Non-pigmented ciliary epithelial cell (primary cell): ENCODE measurements at regions not wholly inside any gene's neighbourhood (a gene's known extent, or its start where the extent isn't known, plus 50 kb on each side); places are given as distances from the start of the nearest gene placed in this dataset.
"Not testable (repeated sequence)": the region's sequence is repeated elsewhere in the genome, so short reads cannot be mapped to it uniquely, and the experiment has no call there.

Source experiments
- DNase-seq: peaks from one replicate; pipeline ENCODE4 v3.0.0-alpha.2; 2010; ENCODE audit warnings: low read depth

DNA sequence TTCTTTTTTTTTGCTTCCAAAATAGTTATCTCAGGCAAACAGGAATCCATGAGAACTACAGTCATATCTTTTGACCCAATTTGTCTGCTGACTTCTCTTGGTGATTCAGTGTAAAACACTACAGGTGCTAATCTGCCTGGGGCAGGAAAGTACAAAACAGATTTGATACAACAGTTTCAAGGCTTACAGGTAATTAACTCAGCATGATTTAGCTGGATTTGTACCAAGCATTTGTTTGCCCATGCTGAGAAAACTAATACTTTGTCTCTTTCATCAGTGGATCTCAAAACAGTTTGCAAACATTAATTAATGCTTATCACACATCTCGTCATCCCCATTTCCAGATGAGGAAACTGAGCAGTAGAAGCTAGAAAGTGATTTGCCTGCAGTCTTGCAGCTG, 312.5 kb upstream of the SEMA6A start:
- DNase-seq: no peak

DNA sequence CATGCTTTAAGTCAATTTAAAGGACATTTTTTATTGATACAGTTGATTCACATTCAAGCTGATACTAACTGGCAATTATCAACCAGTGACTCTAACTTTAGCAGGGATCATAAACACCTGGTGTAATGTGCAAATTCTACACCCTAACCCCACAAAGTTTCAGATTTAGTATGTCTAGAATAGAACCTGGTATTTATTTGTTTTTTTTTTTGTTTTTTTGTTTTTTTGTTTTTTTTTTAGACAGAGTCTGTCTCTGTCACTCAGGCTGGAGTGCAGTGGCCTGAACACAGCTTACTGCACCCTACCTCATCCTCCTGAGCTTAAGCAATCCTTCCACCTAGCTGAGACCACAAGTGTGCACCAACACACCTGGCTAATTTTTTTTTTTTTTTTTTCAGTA, 311.2 kb upstream of the SEMA6A start:
- no peak for DNase-seq

DNA sequence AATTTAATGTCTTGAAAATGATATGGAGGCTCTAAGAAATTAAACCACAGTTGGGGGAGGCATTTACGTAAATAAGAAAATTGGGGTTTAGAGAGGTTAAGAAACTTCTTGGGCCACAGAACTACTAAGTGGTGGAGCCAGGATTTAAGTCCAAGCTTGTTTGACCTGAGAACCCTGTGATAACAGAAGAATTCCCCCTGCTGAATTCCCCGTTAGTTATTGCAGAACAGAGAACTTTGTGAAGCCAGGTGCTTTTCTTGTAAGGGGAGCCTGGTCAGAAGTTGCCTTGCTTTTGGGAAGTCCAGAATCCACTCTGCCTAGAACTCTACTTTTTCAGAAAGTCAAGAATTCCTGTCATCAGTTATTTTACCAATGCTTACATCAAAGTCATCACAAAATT, 309.3 kb upstream of the SEMA6A start:
- no peak for DNase-seq

DNA sequence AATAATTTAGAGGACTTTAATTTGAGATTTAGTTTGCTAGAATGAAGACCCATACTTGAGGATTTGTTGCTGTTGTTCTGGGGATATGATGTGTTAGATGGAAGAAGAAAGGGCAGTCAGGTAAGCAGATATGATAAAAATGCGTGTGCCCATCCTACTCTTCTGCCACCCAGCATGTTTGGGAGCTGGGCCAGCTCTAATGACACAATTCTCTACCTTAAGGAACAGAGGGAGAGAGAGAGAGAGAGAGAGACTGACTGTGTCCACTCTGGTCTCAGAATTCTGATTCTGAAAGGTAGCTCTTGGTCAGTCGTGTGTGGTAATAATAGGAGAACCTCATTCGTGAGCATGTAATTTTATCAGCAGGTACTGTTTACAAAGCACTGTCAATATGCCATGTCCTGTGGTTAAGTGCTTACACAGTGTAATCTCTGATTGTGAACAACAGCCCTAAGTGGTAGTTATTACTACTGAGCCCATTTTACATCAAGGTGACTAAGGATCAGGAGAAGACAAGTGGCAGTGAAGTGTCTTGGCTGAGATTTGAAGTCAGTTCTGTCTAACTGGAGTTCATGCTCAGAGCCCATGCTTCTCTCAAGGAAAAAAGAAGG, 307.4 kb upstream of the SEMA6A start:
- DNase-seq: no peak

DNA sequence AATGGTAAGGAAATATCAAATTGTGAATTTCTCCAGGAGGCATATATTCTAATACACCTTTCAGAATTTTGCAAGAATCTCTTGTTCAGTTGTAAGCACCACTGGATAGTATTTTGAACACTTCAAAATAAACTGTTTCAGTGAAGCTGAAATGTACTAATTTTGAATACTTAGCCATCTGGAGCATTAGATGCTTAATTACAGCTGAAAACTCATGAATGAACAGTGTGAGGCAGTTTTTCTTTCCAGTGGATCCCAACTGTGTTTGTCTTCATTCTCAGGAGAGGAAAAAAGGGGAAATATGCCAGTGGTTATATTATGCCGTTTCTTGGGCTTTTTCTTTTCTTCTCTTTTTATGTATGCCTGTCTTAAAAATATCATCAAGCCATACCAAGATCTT, 306.0 kb upstream of the SEMA6A start:
- no peak for DNase-seq

DNA sequence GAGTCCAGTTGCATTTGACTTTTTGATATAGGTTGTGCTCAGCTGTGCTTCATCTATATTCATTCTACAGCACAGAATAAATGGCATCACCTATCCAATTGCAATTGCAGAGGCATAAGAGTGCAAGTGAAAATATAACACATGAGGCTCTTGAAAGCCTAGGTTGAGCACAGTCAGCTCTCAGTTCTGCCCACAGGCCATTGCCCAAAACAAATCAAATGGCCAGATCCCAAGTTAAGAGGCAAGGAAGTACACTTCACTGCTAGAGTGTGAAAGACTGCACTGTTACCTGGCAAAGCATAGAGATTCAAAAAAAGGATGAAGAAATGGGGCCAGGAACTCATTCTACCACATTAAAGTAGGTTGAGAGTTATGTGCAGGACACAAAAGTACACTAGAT, 305.5 kb upstream of the SEMA6A start:
- DNase-seq: no peak

DNA sequence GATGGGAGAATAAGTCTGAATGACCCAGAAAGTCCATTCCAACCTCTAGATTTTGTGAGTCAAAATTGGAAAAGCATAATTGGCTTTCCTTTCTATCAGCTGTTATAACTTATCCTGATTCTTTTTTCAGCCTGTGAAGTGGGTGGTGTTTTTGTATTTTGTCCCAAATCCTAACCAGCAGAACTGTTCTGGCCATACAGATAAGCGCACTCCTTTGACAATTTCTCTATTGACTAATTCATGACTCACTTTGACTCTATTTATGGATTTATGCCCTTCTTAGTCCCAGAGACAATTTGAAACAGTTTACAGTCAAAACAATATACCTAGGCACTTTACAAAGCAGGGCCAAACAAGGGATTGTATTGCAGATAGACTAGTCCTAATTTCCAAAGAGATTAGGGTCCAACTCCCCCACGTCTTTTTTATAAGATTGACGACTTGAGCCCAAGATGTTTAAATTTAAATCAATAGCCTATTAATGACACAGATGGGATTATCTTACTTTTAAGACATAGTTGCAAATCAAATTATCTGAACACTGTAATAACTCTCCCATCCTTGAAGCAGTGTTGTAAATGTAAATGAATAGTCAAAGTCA, 301.7 kb upstream of the SEMA6A start:
- DNase-seq: no peak

DNA sequence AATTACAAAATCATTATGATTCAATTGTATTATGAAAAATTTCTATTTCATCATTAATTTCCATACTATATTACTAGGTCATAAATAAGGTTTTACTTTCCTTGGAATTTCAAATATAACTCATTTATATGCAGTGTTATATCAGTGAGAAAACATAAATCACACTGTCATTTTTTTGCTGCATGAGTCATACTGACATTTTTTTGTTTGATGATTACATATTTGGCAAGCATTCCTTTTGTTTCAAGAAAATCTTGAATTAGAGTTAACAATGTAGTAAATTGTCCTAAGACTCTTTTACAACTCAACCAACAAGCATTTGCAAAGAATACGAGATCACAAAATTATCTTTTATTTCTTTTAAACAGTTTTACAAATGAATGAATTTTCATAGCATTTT, 298.4 kb upstream of the SEMA6A start:
- no peak for DNase-seq

DNA sequence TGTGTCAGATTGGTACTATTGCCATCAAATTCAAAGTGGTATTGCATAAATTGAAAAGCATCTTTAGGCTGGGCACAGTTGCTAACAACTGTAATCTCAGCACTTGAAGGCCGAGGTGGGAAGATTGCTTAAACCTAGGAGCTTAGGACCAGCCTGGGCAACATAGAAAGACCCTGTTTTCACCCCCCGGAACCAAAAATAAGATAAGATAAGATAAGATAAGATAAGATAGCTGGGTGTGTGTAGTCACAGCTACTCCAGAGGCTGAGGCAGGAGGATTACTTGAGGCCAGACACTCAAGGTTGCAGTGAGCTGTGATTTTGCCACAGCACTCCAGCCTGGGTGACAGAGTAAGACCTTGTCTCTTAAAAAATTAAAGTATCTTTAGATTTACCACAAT, 297.9 kb upstream of the SEMA6A start:
- DNase-seq: no peak

DNA sequence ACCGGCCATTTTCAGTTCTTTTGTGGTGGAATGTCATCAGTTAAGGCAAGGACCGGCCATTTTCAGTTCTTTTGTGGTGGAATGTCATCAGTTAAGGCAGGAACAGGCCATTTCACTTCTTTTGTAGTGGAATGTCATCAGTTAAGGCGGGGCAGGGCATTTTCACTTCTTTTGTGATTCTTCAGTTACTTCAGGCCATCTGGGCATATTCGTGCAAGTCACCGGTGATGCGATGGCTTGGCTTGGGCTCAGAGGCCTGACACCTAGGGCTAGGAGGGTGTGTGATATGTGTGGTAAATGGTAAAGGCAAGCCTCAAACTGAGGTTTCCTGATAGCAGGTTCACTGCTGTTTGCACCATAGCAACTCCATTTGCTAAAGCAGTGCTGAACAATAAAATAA, 293.2 kb upstream of the SEMA6A start:
- not testable (repeated sequence) for DNase-seq

DNA sequence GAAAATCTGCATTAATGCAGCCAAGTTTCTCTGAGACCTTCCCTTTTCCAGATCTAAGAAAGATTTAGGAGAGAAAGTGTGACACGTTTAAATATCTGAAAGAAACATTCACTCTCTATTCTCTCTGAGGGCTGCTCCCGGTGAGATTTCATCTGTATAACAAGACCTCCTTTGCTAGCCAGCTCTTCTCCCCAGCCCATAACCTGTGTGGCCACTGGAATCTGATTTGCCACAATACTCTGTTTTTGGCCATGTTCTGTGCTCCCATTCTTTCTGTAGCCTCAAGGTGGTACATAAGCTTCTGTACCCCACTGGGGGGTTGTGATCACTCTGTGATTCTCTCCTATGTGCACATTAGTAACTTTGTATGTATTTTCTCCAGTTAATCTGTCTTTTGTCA, 291.0 kb upstream of the SEMA6A start:
- no peak for DNase-seq

DNA sequence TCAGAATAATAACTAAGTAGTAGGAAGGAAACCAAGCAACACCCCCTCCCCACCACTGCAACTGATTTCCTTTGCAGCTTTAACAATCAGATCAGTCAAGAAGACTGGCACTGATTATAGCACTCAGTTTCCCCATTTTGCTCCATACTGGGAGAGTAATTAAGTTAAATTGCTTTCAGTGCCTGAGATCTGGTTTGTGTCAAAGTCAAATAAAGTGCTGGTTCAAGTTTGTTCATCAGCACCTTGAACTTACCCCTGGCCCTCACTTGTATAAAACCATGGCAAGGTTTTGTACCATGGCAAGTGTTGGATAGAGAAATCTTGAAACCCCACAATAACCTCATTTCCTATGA, 290.2 kb upstream of the SEMA6A start:
- DNase-seq: no peak

DNA sequence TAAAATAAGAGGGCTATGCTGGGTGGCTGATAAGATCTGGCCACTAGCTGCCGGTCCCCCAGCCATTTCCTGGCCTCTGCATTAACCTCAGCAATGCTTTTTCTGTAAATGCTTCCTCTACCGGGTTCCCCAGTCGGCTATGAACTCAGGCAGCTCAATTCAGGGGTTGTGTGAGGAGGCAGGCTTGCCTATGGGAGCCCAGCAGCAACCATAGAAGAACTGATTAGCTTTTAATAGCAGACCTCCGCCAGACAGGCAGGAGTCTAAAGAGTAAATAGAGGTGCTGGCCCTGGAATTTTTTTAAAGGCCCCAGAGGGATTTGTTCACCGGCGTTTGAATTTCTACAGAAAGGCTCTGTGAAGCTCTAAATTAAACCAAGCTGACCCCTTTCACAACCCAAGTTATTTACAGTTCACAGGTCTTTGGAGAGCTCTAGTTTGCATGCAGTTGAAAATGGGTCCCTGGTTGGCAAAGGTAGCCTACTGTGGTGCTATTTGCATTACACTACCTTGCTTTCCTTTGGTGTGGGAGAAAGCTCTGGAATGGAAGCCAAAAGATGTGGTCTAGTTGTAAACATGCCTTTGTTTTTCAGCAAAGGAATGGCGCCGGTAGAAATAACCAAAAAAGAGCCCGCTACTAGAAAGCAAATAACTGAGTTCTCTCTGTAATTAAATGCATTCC, 289.7 kb upstream of the SEMA6A start:
- DNase-seq: no peak

DNA sequence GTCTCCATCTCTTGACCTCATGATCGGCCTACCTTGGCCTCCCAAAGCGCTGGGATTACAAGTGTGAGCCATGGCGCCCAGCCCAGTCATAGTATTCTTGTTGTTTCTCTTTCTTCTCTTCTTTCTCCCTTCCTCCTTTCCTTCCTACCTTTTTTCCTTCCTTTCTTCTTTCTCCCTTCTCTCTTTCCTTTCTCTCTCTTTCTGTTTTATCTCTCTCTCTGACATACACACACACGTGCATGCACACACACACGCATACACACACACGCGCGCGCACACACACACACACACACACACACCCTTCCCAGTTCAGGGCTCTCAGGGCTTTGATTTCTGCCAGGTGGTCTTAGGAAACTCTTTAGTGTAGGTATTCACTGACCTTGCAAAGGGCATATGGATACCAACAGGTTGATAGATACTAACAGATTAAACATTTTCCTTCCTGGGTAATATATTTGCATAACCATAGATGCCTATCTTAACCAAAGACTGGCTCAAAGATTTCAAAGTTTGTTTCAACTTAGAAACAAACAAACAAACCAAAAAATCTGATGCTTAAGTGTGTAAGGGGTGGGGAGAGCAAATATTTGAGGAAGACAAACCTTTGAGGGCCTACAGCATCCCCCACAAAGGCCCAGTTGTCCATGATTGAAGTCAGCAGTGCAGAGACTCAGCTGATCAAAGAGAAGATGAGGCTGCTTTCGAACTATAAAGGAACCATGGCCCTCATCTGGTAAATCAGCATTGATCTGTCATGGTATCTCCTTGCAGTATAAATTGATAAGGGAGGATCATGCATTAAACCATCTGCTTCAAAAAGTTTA, 288.2 kb upstream of the SEMA6A start:
- DNase-seq: no peak

DNA sequence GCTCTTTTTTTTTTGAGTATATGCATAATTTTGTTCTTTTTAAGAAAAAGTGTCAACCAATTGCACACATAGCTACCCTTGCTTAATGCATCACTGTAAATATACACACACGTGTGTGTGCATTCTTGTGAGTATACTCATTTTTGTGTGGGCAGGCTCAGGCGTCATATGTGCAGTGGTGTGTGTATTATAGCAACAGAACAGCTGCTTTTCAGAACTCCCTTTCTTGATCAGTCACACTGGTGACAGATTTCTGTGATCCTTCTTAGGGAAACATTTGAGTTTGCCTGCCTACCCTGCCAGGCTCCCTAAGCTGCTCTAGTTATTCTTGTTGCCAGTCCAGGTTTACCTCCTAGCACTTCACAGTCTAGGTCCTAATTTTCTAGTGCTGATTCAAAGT, 287.0 kb upstream of the SEMA6A start:
- no peak for DNase-seq

DNA sequence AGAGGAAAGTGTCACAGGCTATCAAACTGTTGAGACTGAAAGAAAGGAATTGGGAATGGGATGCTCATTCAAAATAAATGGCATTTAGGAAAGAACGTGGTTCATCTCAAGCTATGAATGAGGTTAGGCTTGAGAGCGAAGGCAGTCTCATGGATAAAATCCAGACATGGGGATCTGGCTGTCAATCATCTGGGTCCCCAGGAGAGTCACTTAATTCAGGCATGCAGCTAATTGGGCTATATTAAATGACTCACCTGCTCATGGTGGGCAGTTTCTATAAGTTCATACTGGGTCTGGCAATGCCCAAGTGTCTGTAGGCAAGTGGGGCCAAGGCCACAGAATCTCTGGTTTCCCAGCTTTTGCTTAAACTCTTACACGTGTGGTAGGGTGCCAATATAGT, 286.5 kb upstream of the SEMA6A start:
- no peak for DNase-seq

DNA sequence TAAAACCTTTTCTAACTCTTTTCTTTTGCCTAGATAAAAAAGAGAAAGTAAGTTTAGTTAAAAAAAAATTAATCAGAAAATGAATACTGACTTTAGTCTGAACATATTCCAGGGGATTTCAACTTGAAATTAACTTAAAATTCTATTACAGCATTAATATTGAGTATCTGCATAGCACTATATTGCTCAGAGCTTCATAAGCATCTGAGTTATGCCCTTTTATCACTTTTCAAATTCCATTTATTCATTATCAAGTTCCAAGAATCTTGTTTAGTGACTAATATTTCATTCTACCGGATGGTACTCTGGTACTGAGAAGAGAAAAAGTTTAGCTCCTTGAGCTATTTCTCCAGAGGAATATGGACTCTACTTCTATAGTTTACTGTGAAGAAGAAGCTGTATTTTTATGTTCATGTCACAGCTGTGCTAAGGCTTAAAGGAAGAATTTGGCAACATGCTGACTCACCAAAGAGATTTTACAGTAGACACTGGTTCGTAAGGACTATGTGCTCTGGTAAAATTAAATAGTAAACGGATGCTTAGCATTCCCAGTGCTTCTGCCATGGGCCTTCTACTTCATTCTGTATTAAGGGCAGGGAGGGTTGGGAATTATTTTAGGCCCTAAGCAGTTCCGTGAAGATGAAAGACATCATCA, 285.2 kb upstream of the SEMA6A start:
- no peak for DNase-seq

DNA sequence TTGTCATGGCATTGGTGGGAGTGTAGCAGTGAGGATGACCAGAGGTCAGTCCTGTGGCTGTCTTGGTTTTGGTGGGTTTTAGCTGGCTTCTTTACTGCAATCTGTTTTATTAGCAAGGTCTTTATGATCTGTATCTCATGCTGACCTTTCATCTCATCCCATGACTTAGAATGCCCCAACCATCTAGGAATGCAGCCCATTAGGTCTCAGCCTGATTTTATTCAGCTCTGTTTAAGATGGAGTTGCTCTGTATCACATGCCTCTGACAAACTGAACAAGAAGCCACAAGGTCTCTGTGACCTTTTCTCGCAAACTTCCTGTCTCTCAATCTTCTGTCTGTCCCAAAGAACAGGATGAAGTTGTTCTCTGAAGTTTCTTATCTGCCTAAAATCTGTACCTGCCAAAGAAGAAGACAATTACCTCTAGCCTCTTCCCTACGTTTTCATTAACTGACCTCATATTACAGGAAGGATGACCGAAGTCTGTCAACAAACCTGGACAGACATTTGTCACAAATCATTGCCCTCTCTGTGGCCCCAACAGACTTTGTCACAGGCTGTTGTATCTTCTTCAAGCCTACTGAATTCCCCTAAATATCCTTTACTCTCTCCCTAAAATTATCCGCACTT, 284.2 kb upstream of the SEMA6A start:
- no peak for DNase-seq

DNA sequence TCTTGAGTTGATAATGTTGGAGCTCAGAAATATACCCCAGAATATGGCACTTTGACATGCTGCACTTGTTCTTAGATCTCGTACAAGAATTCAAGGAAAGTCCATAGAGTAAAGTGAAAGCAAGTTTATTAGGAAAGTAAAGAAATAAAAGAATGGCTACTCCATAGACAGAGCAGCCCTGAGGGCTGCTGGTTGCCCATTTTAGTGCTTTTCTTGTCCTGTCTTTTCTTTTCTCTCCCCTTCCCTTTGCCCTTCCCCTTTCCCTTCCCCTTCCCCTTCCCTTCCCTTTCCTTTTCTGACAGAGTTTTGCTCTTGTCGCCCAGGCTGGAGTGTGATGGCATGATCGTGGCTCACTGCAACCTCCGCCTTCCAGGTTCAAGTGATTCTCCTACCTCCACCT, 283.4 kb upstream of the SEMA6A start:
- DNase-seq: not testable (repeated sequence)

DNA sequence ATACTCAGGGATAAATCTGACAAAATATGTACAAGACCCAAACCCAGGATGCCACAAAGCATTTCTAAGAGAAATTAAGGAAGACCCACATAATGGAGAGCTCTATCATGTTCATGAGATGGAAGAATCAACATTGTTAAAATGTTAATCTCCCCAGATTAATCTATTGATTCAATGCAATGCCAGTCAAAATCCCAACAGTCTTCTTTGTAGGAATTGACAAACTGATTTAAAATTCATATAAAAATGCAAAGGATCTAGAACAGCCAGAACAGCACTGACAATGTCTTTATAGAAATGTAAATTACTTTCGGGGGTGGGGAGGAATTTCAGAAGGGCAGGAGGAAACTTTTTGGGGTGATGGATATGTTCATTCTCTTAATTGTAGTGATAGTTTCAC, 281.6 kb upstream of the SEMA6A start:
- DNase-seq: no peak

DNA sequence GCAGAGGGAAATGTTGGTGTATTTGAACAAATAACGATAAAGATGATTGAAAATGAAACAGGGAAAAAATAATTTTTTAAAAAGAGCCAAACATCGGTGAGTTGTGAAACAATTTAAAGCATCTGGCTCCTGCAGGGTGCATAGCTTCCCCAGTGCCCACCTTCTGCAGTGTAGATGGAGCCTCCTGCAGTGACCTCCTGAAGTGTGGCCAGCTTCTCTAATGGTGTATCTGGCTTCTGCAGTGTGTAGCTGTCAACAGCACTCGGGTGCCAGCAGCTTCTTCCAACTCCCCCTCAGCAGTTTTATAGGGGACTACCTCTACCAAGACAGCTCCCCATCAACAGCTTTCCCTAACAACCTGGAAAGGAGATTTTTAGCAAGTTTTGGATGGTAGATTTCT, 279.4 kb upstream of the SEMA6A start:
- DNase-seq: no peak

DNA sequence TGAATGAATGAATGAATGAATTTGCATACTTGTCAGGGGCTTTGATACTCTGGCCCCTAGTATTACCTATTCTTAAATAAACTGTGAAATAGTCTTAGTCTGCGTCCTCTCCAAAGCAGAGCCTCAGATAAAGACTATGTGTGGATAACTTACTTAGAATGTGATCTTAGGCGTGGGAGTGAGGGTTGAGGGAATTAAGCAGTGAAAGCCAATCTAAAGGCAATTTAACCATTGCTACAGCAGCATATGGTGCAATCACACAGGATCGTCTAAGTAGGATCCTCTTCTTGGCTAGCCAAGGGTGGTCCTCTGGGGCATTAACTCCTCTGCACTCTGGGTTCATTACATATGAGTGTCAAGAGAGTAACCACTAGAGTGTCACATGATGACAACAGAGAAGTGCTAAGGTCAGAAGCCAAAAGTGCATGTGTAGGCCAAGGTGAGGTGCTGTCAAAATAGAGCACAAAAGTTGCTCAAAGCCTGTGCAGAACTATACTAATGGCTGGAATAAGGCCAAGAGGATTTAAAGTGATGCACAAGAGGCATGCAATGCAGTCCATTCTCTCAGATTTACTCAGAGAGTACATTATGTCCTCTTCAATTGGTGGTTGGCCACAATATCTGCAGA, 274.4 kb upstream of the SEMA6A start:
- DNase-seq: no peak
